ENCODE measurements at regions not wholly inside any gene's neighbourhood (a gene's known extent, or its start where the extent isn't known, plus 50 kb on each side); places are given as distances from the start of the nearest gene placed in this dataset.

GRCh38 chr9:71357346-71357745 is 235.9 kb upstream of the TRPM3 start:
- Mint-ChIP-seq H3K27ac (no peak overlapping the region), H3K36me3 (ENCODE audit: low read depth) (no peaks in the 10 kb centered on the region), H3K4me3 (no peak overlapping the region), H3K27me3 (ENCODE audit: insufficient read depth) (no peaks in the 10 kb centered on the region), H3K9me3 (no peaks in the 10 kb centered on the region), H3K4me1 (ENCODE audit: low read depth) (peaks cover 38% of the 10 kb centered on the region)
- no peak for TF ChIP-seq CTCF (IDR thresholded peaks at IDR 0.05)
- no peak for DNase-seq

GRCh38 chr9:71355884-71356283 is 234.5 kb upstream of the TRPM3 start:
- no peak for TF ChIP-seq CTCF (IDR thresholded peaks at IDR 0.05)
- no peak for DNase-seq
- Mint-ChIP-seq H3K9me3 (no peaks in the 10 kb centered on the region), H3K4me3 (no peak overlapping the region), H3K36me3 (ENCODE audit: low read depth) (no peaks in the 10 kb centered on the region), H3K27ac (no peak overlapping the region), H3K27me3 (ENCODE audit: insufficient read depth) (no peaks in the 10 kb centered on the region), H3K4me1 (ENCODE audit: low read depth) (peaks cover 40% of the 10 kb centered on the region)

- no peaks in the 10 kb centered on the region for H3K36me3 Mint-ChIP-seq (ENCODE audit: low read depth)
- peak; percentile 81 for DNase-seq
Observed at GRCh38 chr9:71353720-71354119, 232.3 kb upstream of the TRPM3 start.

GRCh38 chr9:71352837-71353236 is 231.4 kb upstream of the TRPM3 start:
- no peak for TF ChIP-seq CTCF (IDR thresholded peaks at IDR 0.05)
- no peaks in the 10 kb centered on the region for H3K9me3 Mint-ChIP-seq
- no peak overlapping the region for H3K4me3 Mint-ChIP-seq
- H3K36me3 Mint-ChIP-seq (ENCODE audit: low read depth) = no peaks in the 10 kb centered on the region
- peaks cover 58% of the 10 kb centered on the region for H3K4me1 Mint-ChIP-seq (ENCODE audit: low read depth)
- H3K27me3 Mint-ChIP-seq (ENCODE audit: insufficient read depth) = no peaks in the 10 kb centered on the region
- DNase-seq = no peak
- H3K27ac Mint-ChIP-seq = no peak overlapping the region

More at GRCh38 chr9:71353720-71354119, 232.3 kb upstream of the TRPM3 start:
- H3K4me3 Mint-ChIP-seq = peak overlapping the region; percentile 9; the same call in 1 of the 2 replicates
- TF ChIP-seq CTCF (IDR thresholded peaks at IDR 0.05) = no peak
- H3K9me3 Mint-ChIP-seq = no peaks in the 10 kb centered on the region
- no peaks in the 10 kb centered on the region for H3K27me3 Mint-ChIP-seq (ENCODE audit: insufficient read depth)
- no peak overlapping the region; the same call in 1 of the 2 replicates for H3K27ac Mint-ChIP-seq
- peaks cover 52% of the 10 kb centered on the region for H3K4me1 Mint-ChIP-seq (ENCODE audit: low read depth)

GRCh38 chr9:71349218-71349617 is 227.8 kb upstream of the TRPM3 start:
- DNase-seq = peak; percentile 69
- peaks cover 51% of the 10 kb centered on the region for H3K4me1 Mint-ChIP-seq (ENCODE audit: low read depth)
- H3K36me3 Mint-ChIP-seq (ENCODE audit: low read depth) = peaks cover 9% of the 10 kb centered on the region; the same call in 1 of the 2 replicates
- H3K9me3 Mint-ChIP-seq = peaks cover 8% of the 10 kb centered on the region
- H3K27ac Mint-ChIP-seq = peak overlapping the region; percentile 67
- no peaks in the 10 kb centered on the region for H3K27me3 Mint-ChIP-seq (ENCODE audit: insufficient read depth)
- no peak for TF ChIP-seq CTCF (IDR thresholded peaks at IDR 0.05)
- peak overlapping the region; percentile 55 for H3K4me3 Mint-ChIP-seq

GRCh38 chr9:71333321-71333720 is 211.9 kb upstream of the TRPM3 start:
- Mint-ChIP-seq H3K4me3 (no peak overlapping the region), H3K9me3 (peaks cover 7% of the 10 kb centered on the region; the same call in 1 of the 2 replicates), H3K4me1 (ENCODE audit: low read depth) (no peaks in the 10 kb centered on the region), H3K27me3 (ENCODE audit: insufficient read depth) (peaks cover 2% of the 10 kb centered on the region), H3K27ac (no peak overlapping the region), H3K36me3 (ENCODE audit: low read depth) (peaks cover 7% of the 10 kb centered on the region)
- DNase-seq = no peak
- TF ChIP-seq CTCF (IDR thresholded peaks at IDR 0.05) = no peak

Measured in HFFc6 (cell line).